GM12878 (cell line): ENCODE measurements at regions not wholly inside any gene's neighbourhood (a gene's known extent, or its start where the extent isn't known, plus 50 kb on each side); places are given as distances from the start of the nearest gene placed in this dataset.

Experiments used
- CBX5 ChIP-seq: sonication (generic); IDR thresholded peaks from 2 replicates; pipeline ENCODE4 v1.6.1; 2016; ENCODE audit warnings: low read depth, moderate library complexity, mild to moderate bottlenecking, inconsistent platforms
- TF ChIP-seq, protein P1 (sequence below), 3 experiments: IDR thresholded peaks in 2 of 3; conservative IDR thresholded peaks in 1 of 3; 2 replicates each; pipeline ENCODE4 v1.5.1; 2011; ENCODE audit warnings: low read depth in 3 of 3, low read length in 3 of 3, mild to moderate bottlenecking in 3 of 3, control low read depth in 2 of 3, moderate library complexity in 2 of 3, inconsistent platforms in 1 of 3, mixed read lengths in 1 of 3; ENCODE audit not compliant: control insufficient read depth in 2 of 3, insufficient read depth in 1 of 3; ENCODE audit errors: extremely low read depth in 1 of 3

DNA sequence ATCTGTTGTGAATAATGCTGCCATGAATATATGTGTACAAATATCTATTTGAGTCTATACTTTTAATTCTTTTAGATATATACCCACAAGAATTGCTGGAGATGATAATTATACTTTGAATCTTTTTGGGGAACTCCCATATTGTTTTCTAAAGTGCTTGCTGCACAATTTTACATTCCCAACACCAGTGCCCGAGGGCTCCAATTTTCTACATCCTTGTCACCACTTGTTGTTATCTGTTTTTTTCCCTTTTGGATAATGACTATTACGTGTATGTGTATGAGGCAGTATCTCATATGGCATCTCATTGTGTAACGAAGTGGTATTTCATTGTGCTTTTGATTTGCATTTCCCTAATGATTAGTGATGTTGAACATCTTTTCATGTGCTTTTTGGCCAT, 127.1 kb downstream of the SUDS3 start:
- TF ChIP-seq, protein P1, sequence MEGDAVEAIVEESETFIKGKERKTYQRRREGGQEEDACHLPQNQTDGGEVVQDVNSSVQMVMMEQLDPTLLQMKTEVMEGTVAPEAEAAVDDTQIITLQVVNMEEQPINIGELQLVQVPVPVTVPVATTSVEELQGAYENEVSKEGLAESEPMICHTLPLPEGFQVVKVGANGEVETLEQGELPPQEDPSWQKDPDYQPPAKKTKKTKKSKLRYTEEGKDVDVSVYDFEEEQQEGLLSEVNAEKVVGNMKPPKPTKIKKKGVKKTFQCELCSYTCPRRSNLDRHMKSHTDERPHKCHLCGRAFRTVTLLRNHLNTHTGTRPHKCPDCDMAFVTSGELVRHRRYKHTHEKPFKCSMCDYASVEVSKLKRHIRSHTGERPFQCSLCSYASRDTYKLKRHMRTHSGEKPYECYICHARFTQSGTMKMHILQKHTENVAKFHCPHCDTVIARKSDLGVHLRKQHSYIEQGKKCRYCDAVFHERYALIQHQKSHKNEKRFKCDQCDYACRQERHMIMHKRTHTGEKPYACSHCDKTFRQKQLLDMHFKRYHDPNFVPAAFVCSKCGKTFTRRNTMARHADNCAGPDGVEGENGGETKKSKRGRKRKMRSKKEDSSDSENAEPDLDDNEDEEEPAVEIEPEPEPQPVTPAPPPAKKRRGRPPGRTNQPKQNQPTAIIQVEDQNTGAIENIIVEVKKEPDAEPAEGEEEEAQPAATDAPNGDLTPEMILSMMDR (IDR thresholded peaks at IDR 0.05 in 2 of 3, conservative IDR thresholded peaks at IDR 0.05 in 1 of 3; ENCODE audit: control insufficient read depth in 2 of 3, extremely low read depth in 1 of 3, insufficient read depth in 1 of 3, low read depth in 3 of 3, low read length in 3 of 3): no peak
- TF ChIP-seq CBX5: no peak
